Left renal cortex interstitium (tissue), 4 donors: ENCODE measurements at regions not wholly inside any gene's neighbourhood (a gene's known extent, or its start where the extent isn't known, plus 50 kb on each side); places are given as distances from the start of the nearest gene placed in this dataset.
"Not testable (repeated sequence)": the region's sequence is repeated elsewhere in the genome, so short reads cannot be mapped to it uniquely, and the experiment has no call there.

Experiments used
- DNase-seq, 4 donors: peaks; one replicate each; pipeline ENCODE4 v3.0.0-alpha.2; 2013; ENCODE audit warnings: low read depth in 4 of 4, low spot score in 2 of 4, missing footprints in 1 of 4

DNA sequence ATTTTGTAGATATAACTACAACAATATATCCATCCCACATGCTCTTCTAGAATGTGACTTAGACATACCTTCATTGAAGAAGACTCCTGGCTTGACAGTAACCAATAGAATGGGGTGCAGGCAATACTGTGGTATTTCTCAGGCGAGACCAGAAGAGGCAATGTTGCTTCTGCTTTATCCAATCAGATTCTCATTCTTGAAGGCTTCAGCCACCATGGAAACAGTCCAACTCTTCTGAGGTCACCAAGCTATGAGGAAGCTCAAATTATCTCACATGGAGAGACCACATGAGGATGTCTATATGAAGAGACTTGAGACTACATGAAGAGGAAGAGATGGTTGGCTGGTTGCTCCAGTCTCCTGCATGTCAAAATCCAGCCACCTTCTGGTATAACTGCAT, 469.9 kb downstream of the PCDH10 start:
- DNase-seq: no peak

GRCh38 chr4:133600008-133600407, 450.9 kb downstream of the PCDH10 start:
- DNase-seq: no peak

GRCh38 chr4:133598779-133599178, 449.7 kb downstream of the PCDH10 start:
- no peak for DNase-seq

DNA sequence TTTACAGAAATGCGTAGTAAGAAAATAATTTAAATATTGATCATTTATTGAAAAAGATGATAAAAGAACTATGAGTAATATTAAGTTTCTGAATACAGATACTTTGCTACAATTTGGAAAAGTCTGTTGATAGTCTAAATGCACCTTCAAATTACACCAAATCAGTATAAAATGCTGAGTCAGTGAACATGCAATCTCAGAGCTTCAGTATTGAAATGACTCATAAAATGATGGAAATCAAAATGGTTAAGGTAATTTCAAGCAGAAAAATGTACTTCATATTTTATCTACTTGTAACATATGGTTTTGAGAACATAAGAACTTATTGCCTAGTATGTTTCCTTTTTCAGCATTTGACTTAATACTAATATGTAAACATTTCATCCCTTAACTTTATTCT, 448.2 kb downstream of the PCDH10 start:
- DNase-seq: no peak

GRCh38 chr4:133596459-133596858, 447.4 kb downstream of the PCDH10 start:
- no peak for DNase-seq

GRCh38 chr4:133594390-133595207, 445.5 kb downstream of the PCDH10 start:
- DNase-seq: no peak

DNA sequence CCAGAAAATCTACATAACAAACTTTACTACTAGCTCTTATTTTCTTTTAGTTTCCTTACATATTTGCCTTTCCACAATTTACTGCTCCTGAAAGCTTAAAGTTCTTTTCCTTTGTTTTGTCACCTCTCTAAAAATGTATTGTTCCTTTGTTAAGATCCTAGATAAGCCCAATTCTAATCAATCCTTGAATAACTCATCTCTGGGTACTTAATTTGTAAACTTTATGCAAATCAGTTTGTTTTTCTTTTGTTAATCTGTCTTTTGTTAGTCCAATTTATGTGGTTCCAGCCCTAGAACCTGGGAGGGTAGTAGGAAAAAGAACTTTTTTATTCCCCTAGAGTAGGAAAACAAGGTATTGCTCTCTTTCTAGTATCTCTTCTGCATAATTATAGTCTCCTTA, 444.7 kb downstream of the PCDH10 start:
- no peak for DNase-seq

DNA sequence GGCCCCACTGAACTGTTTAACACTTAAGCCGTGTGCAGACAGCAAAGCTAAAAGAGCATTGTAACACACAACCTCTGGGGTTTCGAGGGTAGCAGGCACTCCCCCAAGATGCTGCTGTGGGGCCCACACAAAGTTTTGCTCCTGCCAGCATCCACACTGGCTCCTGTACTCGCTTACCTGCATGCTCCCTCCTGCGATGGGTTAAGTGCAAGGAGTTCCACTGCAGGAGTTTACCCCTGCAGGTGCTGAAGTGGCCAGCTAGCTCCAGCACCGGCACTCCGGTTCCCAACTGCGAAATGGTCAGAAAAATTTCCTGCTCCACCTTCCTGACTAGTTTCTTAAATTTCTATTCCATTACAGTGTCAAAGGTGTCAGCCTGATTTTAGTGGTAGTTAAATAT, 443.5 kb downstream of the PCDH10 start:
- DNase-seq: no peak

GRCh38 chr4:133592106-133592505, 443.0 kb downstream of the PCDH10 start:
- DNase-seq: no peak

DNA sequence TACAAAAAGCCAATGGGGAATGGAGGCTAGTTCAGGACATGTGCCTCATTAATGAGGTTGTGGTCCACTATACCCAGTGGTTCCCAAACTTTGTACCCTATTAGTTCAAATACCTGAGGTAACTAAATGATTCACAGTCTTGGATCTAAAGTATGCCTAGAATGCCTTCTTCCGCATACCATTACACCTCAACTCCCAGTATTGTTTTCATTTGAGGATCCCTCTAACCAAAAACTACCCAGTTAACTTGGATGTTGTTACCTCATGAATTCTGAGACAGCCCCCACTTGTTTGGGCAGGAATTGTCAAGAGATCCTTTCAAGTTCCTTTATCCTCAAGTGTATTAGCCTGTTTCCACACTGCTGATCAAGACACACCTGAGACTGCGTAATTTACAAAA, 439.2 kb downstream of the PCDH10 start:
- no peak for DNase-seq

GRCh38 chr4:133585323-133585722, 436.2 kb downstream of the PCDH10 start:
- DNase-seq: no peak

DNA sequence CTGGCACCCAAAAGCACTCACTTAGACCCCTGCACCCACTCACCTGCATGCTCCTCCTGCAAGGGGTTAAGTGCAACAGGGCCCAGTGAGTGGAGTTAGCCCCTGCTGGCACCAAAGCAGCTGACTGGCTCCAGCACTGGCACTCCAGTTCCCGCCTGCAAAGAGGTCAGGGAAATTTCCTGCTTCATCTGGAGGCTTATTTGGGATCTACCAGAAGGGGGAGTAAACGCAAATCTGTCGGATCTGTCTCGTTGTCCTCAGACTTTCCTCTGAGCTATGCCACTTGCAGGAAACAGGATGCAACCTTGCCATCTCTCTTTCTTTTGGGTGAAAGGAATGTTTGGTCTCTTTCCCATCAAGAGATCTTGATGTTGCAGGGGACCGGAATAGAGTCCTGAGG, 435.6 kb downstream of the PCDH10 start:
- DNase-seq: no peak

DNA sequence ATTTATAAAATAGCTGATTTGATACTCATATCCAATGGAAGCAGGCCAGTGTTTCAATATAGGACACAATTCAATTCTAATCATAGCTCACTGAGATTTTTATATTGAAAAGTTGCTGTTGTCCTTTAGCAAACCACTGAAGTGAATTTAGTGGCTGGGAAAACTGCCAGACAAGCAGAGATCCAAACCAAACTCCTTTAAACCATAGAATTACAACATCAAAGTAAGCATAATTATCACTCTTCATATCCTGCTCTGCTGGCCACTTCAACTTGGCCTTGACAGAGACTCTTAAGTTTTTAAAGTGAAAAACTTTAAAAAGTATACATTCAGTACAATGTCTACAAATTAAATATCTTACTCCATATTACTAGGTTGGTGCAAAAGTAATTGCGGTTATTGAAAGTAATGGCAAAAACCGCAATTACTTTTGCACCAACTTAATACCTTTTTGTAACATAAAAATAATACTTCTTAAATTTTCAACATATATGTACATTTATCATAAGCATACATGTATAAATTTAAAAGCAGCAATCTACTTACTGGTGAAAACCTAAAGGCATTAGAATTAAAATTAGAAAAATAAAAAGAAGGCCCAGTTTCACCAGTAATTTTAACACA, 433.0 kb downstream of the PCDH10 start:
- DNase-seq: no peak

DNA sequence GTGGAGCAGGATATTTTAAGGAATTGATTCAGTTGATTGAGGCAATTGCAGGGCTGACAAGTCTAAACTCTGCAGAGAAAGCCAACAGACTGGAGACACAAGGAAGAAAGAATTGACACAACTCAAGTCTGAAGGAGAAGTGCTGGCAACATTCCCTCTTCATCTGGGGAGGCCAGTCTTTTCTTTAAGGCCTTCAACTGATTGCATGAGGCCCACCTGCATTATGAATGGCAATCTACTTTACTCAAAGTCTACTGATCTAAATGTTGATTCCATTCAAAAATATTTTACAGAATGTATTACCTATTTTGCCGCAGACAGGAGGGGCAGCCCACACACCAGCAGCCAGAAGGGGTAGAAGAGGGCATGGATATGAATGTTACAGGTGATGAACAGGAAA, 425.2 kb downstream of the PCDH10 start:
- no peak for DNase-seq

- peak in 3 of 4 donors; percentile 4 to 21 (median 21) for DNase-seq
These were observed 416.3 kb downstream of the PCDH10 start for GRCh38 chr4:133565379-133565778.

- DNase-seq: no peak
These were observed 410.9 kb downstream of the PCDH10 start for GRCh38 chr4:133559987-133560386.

DNA sequence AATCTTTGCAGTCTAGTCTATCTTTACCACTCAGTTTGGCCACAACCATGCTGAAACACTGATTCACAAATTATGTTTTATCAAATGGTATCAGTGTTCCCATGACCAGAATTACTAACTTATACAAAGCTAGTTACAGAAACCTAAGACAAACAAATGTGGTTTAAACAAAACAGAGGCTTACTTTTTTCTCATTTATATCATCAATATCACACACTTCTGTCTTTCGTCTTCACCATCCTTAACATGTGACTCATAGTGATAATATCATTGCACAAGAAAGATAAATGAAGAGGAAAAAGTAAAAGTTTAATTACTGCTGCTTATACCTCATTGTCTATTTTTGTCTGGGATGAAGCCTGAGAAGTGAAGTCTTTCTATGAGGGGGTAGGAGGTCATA, 406.6 kb downstream of the PCDH10 start:
- DNase-seq: no peak

DNA sequence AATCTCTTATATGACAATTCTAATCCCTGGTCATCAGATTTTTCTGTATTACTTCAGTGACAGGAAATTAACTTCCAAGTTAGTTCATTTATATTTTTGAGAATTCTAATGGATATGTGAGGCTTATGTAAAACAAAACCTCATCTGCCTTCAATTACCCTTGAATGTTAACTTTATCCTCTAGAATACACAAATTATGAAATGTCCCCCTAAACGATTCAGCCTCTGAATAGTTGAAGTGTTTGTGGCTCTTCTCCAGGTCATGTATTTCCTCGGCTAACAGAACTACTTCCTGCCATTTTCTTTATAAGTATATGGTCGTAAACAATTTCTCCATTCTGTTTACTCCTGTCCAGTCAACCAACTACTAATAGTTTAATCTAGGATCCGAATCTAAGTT, 401.3 kb downstream of the PCDH10 start:
- DNase-seq: no peak

DNA sequence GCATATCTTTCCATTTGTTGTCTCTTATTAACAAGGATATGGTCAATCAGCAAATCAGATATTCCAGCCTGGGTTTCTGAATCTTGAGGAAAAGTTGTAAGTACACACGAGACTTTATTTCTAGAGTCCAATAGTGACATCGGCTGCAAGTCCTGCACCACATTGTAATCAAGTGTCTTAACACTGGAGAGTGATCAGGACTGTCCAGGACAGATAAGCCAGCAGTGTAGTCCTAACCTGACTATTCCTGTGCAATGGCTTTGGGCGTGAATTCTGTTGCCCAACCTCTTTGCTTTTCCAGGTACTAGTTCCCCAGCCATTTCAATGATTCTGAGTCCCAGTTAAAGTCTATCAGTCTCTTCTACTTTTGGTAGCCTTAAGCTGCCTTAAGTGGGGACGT, 395.0 kb downstream of the PCDH10 start:
- no peak for DNase-seq

DNA sequence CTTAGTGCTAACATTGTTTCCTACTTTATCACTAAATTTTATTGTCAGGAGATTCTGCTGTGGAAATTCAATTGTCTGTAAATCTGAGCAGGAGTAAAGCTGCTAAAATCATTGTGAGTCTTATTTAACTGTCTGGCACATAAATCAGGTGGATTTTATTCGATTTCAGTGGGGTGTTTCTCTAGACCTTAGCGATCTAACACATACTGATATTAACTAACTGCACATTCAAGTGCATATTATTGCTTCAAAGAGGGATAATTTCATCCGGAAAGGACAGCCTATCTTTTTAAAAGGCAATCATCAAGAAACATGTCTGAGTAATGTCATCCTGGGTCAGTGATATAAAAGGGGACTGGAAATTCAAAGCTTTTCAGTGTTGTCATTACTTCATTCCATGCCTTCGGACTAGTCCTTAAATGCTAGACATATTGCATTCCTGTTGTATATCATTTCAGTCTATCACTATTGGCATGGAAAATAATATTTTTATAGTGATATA, 388.7 kb downstream of the PCDH10 start:
- no peak for DNase-seq

DNA sequence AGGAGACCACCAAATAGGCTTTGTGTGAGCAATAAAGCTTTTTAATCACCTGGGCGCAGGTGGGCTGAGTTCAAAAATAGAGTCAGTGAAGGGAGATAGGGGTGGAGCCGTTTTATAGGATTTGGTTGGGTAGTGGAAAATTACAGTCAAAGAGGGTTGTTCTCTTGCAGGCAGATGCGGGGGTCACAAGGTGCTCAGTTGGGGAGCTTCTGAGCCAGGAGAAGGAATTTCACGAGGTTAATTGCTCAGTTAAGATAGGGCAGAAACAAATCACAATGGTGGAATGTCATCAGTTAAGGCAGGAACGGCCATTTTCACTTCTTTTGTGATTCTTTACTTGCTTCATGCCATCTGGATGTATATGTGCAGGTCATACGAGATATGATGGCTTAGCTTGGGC, 385.1 kb downstream of the PCDH10 start:
- not testable (repeated sequence) for DNase-seq

DNA sequence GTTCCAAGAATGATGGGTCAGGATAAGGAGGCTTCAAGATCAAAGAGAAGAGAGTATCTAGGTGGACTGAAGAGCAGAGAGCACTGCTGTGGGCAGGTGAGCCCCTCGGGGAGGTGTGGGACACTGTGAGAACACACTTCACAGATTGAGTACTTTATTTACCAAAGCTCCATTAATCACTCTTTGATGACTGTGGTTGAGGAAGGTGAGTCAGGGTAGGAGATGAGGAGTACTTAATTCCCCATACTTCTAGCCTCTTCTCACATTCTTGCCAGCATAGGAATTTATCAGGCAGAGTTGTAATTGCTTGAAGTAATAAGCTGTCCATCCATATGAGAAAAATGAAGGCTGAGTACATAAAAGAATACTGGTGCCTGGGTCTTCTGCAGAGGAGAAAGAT, 375.3 kb downstream of the PCDH10 start:
- no peak for DNase-seq
